Fibroblast of mammary gland (primary cell): ENCODE measurements at regions not wholly inside any gene's neighbourhood (a gene's known extent, or its start where the extent isn't known, plus 50 kb on each side); places are given as distances from the start of the nearest gene placed in this dataset.

Experiments used
- DNase-seq: peaks from one replicate; pipeline ENCODE4 v3.0.0-alpha.2; 2010; ENCODE audit warnings: low read depth
- H3K4me3 ChIP-seq: 2 replicates; pipeline ENCODE4 v1.5.1; 2011; ENCODE audit warnings: low read depth, mild to moderate bottlenecking, low read length, moderate library complexity; ENCODE audit not compliant: control insufficient read depth
- CTCF ChIP-seq: conservative IDR thresholded peaks from 2 replicates; pipeline ENCODE4 v1.5.1; 2011; ENCODE audit warnings: low read depth, low read length, inconsistent platforms; ENCODE audit not compliant: control insufficient read depth, insufficient read depth

GRCh38 chr1:177466286-177466685 lies 295.5 kb downstream of the BRINP2 start:
- H3K4me3 ChIP-seq = no peak overlapping the region
- TF ChIP-seq CTCF = no peak
- no peak for DNase-seq

- TF ChIP-seq CTCF = no peak
- H3K4me3 ChIP-seq = no peak overlapping the region
- DNase-seq = no peak
These were observed 293.9 kb downstream of the BRINP2 start for GRCh38 chr1:177464686-177465085.

- no peak for DNase-seq
- no peak for TF ChIP-seq CTCF
- H3K4me3 ChIP-seq = no peak overlapping the region
These were observed 280.4 kb downstream of the BRINP2 start for GRCh38 chr1:177451191-177451590.

GRCh38 chr1:177448652-177449357 lies 278.0 kb downstream of the BRINP2 start:
- peak; percentile 86 for DNase-seq
- TF ChIP-seq CTCF = no peak
- H3K4me3 ChIP-seq = no peak overlapping the region

- TF ChIP-seq CTCF = no peak
- H3K4me3 ChIP-seq = no peak overlapping the region
- DNase-seq = no peak
These were observed 277.4 kb downstream of the BRINP2 start for GRCh38 chr1:177448036-177448615.

GRCh38 chr1:177444997-177445746 lies 274.4 kb downstream of the BRINP2 start:
- DNase-seq = no peak
- TF ChIP-seq CTCF = no peak
- no peak overlapping the region for H3K4me3 ChIP-seq
